H9 (cell line): ENCODE measurements at regions not wholly inside any gene's neighbourhood (a gene's known extent, or its start where the extent isn't known, plus 50 kb on each side); places are given as distances from the start of the nearest gene placed in this dataset.

Experiments used
- DNase-seq: peaks from one replicate; pipeline ENCODE4 v3.0.0-alpha.2; 2017
- H2AFZ ChIP-seq: one replicate; pipeline ENCODE4 v1.6.1; 2013; ENCODE audit warnings: mild to moderate bottlenecking, low read length, control low read depth, moderate library complexity
- H2AK5ac ChIP-seq: 2 replicates; pipeline ENCODE4 v1.6.1; 2013; ENCODE audit warnings: low read length, control low read depth, mixed read lengths; ENCODE audit not compliant: insufficient read length
- H2BK120ac ChIP-seq: one replicate; pipeline ENCODE4 v1.6.1; 2013; ENCODE audit warnings: low read depth, mild to moderate bottlenecking, low read length, control low read depth, inconsistent platforms; ENCODE audit not compliant: poor library complexity, severe bottlenecking
- H2BK12ac ChIP-seq: 2 replicates; pipeline ENCODE4 v1.6.1; 2013; ENCODE audit warnings: low read length, control low read depth, mixed read lengths, low read depth; ENCODE audit not compliant: insufficient read length
- H2BK15ac ChIP-seq: 2 replicates; pipeline ENCODE4 v1.6.1; 2013; ENCODE audit warnings: low read depth, low read length, control low read depth
- H2BK20ac ChIP-seq: one replicate; pipeline ENCODE4 v1.6.1; 2013; ENCODE audit warnings: low read depth, mild to moderate bottlenecking, low read length, control low read depth, inconsistent platforms; ENCODE audit not compliant: poor library complexity, severe bottlenecking
- H2BK5ac ChIP-seq: 2 replicates; pipeline ENCODE4 v1.6.1; 2013; ENCODE audit warnings: low read length, control low read depth, mixed read lengths; ENCODE audit not compliant: insufficient read length
- H3K14ac ChIP-seq: 2 replicates; pipeline ENCODE4 v1.6.1; 2013; ENCODE audit warnings: low read length, control low read depth; ENCODE audit not compliant: insufficient read depth
- H3K18ac ChIP-seq: 2 replicates; pipeline ENCODE4 v1.6.1; 2013; ENCODE audit warnings: low read depth, mild to moderate bottlenecking, mixed read lengths, low read length, control low read depth; ENCODE audit not compliant: insufficient read length
- H3K23ac ChIP-seq: 2 replicates; pipeline ENCODE4 v1.6.1; 2013; ENCODE audit warnings: low read length, control low read depth, mixed read lengths, low read depth; ENCODE audit not compliant: insufficient read length
- H3K23me2 ChIP-seq: 2 replicates; pipeline ENCODE4 v1.6.1; 2013; ENCODE audit warnings: low read depth, mild to moderate bottlenecking, mixed read lengths, low read length, control low read depth; ENCODE audit not compliant: insufficient read length, poor library complexity, severe bottlenecking
- H3K27ac ChIP-seq: 2 replicates; pipeline ENCODE4 v1.5.1; 2013; ENCODE audit warnings: low read length, control low read depth, mixed read lengths, low read depth; ENCODE audit not compliant: insufficient read length
- H3K27me3 ChIP-seq: 2 replicates; pipeline ENCODE4 v1.6.1; 2013; ENCODE audit warnings: low read length, control low read depth, inconsistent platforms; ENCODE audit not compliant: insufficient read depth
- H3K4ac ChIP-seq: 2 replicates; pipeline ENCODE4 v1.6.1; 2013; ENCODE audit warnings: low read depth, mild to moderate bottlenecking, control low read depth, inconsistent platforms, low read length, moderate library complexity
- H3K4me1 ChIP-seq: 2 replicates; pipeline ENCODE4 v1.6.1; 2013; ENCODE audit warnings: low read length, control low read depth, inconsistent platforms; ENCODE audit not compliant: insufficient read depth
- H3K4me2 ChIP-seq: 2 replicates; pipeline ENCODE4 v1.6.1; 2013; ENCODE audit warnings: low read length, control low read depth, mixed read lengths; ENCODE audit not compliant: insufficient read length, insufficient read depth
- H3K56ac ChIP-seq: 2 replicates; pipeline ENCODE4 v1.6.1; 2013; ENCODE audit warnings: low read depth, mild to moderate bottlenecking, mixed read lengths, low read length, control low read depth; ENCODE audit not compliant: insufficient read length
- H3K79me1 ChIP-seq: 2 replicates; pipeline ENCODE4 v1.6.1; 2013; ENCODE audit warnings: low read depth, mild to moderate bottlenecking, moderate library complexity, low read length, control low read depth, inconsistent platforms; ENCODE audit not compliant: insufficient read depth, poor library complexity, severe bottlenecking
- H3K79me2 ChIP-seq: 2 replicates; pipeline ENCODE4 v1.6.1; 2013; ENCODE audit warnings: low read length, control low read depth, inconsistent platforms; ENCODE audit not compliant: insufficient read depth
- H3K9ac ChIP-seq: 2 replicates; pipeline ENCODE4 v1.6.1; 2013; ENCODE audit warnings: low read length, control low read depth, mixed read lengths; ENCODE audit not compliant: insufficient read length; ENCODE audit errors: extremely low read depth
- H3K9me3 ChIP-seq: one replicate; pipeline ENCODE4 v1.6.1; 2013; ENCODE audit warnings: low read depth, low read length, inconsistent platforms; ENCODE audit not compliant: control insufficient read depth
- H3T11ph ChIP-seq: one replicate; pipeline ENCODE4 v1.6.1; 2013; ENCODE audit warnings: mild to moderate bottlenecking, low read length, control low read depth, inconsistent platforms
- H4K20me1 ChIP-seq: one replicate; pipeline ENCODE4 v1.6.1; 2013; ENCODE audit not compliant: control insufficient read depth, insufficient read length, insufficient read depth
- H4K5ac ChIP-seq: 2 replicates; pipeline ENCODE4 v1.6.1; 2013; ENCODE audit warnings: low read depth, mild to moderate bottlenecking, mixed read lengths, low read length, control low read depth; ENCODE audit not compliant: insufficient read length
- H4K8ac ChIP-seq: replicated peaks from 2 replicates; pipeline ENCODE4 v1.6.1; 2013; ENCODE audit warnings: low read length, control low read depth, mixed read lengths, low read depth; ENCODE audit not compliant: insufficient read length
- H4K91ac ChIP-seq: 2 replicates; pipeline ENCODE4 v1.6.1; 2013; ENCODE audit warnings: low read depth, mild to moderate bottlenecking, moderate library complexity, mixed read lengths, low read length, control low read depth; ENCODE audit not compliant: insufficient read length
- H3K27ac Mint-ChIP-seq, 3 experiments: 2 replicates in 2 of 3; 3 replicates in 1 of 3; pipeline ENCODE4 v1.8.0; 2020 to 2021; ENCODE audit warnings: mixed read lengths in 3 of 3, mild to moderate bottlenecking in 1 of 3, moderate library complexity in 1 of 3
- H3K27me3 Mint-ChIP-seq: 2 replicates; pipeline ENCODE4 v1.8.0; 2021; ENCODE audit warnings: low read depth, mild to moderate bottlenecking, moderate library complexity, mixed read lengths
- H3K36me3 Mint-ChIP-seq, 3 experiments: 2 replicates in 2 of 3; 3 replicates in 1 of 3; pipeline ENCODE4 v1.8.0; 2020 to 2021; ENCODE audit warnings: low read depth in 3 of 3, mixed read lengths in 3 of 3; ENCODE audit not compliant: insufficient read depth in 1 of 3
- H3K4me1 Mint-ChIP-seq, 2 experiments: 2 replicates each; pipeline ENCODE4 v1.8.0; 2020; ENCODE audit warnings: mixed read lengths in 2 of 2
- H3K4me3 Mint-ChIP-seq, 2 experiments: 2 replicates in 1 of 2; 3 replicates in 1 of 2; pipeline ENCODE4 v1.8.0; 2020 to 2021; ENCODE audit warnings: mild to moderate bottlenecking in 2 of 2, mixed read lengths in 2 of 2, moderate library complexity in 1 of 2
- H3K9me3 Mint-ChIP-seq, 2 experiments: 2 replicates in 1 of 2; 3 replicates in 1 of 2; pipeline ENCODE4 v1.8.0; 2020; ENCODE audit warnings: mild to moderate bottlenecking in 2 of 2, mixed read lengths in 2 of 2, moderate library complexity in 1 of 2
- CTCF ChIP-seq: fragments of 200-600 bp; sonication (generic); conservative IDR thresholded peaks from 3 replicates; pipeline ENCODE4 v1.8.0; 2021; ENCODE audit warnings: antibody characterized with exemption, mild to moderate bottlenecking
- WGBS: extraction: QIAGEN DNeasy Blood & Tissue Kit; methylation state at CpG from one replicate; pipeline ENCODE4 v1.1.7; 2013; ENCODE audit warnings: missing lambda C conversion rate, low lambda C conversion rate, mixed read lengths; ENCODE audit not compliant: insufficient read length; ENCODE audit errors: extremely low coverage; 5-methylcytosine and 5-hydroxymethylcytosine counted together

- no peaks in the 10 kb centered on the region for H3K79me2 ChIP-seq
- no peaks in the 10 kb centered on the region for H3K36me3 Mint-ChIP-seq
- peaks cover 1% of the 10 kb centered on the region for H3K27me3 Mint-ChIP-seq
- no peaks in the 10 kb centered on the region for H3K79me1 ChIP-seq
- H3K4me2 ChIP-seq: no peak overlapping the region
- no peak overlapping the region for H2BK12ac ChIP-seq
- H4K91ac ChIP-seq: no peak overlapping the region
- H3K23ac ChIP-seq: no peak overlapping the region
- H3K27ac Mint-ChIP-seq: no peak overlapping the region
- no peak for DNase-seq
- H2BK120ac ChIP-seq: no peak overlapping the region
- no peak overlapping the region for H2AFZ ChIP-seq
- no peaks in the 10 kb centered on the region for H3K23me2 ChIP-seq
- no peak overlapping the region for H3T11ph ChIP-seq
- no peaks in the 10 kb centered on the region for H3K9me3 Mint-ChIP-seq
- H2BK5ac ChIP-seq: no peak overlapping the region
- no peak overlapping the region for H2AK5ac ChIP-seq
- H3K14ac ChIP-seq: no peak overlapping the region
- no peak overlapping the region for H3K27ac ChIP-seq
- H3K4ac ChIP-seq: no peak overlapping the region
- no peak overlapping the region for H4K5ac ChIP-seq
- H3K9ac ChIP-seq: no peak overlapping the region
- H3K27me3 ChIP-seq: no peaks in the 10 kb centered on the region
- WGBS: no CpG with 5 or more reads among the region's 3 CpGs
- H3K4me3 Mint-ChIP-seq: no peak overlapping the region
- no peak overlapping the region for H4K8ac ChIP-seq
- no peak overlapping the region for H3K18ac ChIP-seq
- H2BK20ac ChIP-seq: no peak overlapping the region
- TF ChIP-seq CTCF: no peak
- H4K20me1 ChIP-seq: no peaks in the 10 kb centered on the region
- no peaks in the 10 kb centered on the region for H3K4me1 ChIP-seq
- H3K56ac ChIP-seq: no peak overlapping the region
- H3K9me3 ChIP-seq: no peaks in the 10 kb centered on the region
- H3K4me1 Mint-ChIP-seq: peaks cover 0 to 3% of the 10 kb centered on the region in 2 experiments; a peak in 1 of 4 replicates
- H2BK15ac ChIP-seq: no peak overlapping the region
These were observed 53.0 kb upstream of the PITRM1 start for GRCh38 chr10:3225561-3225960.
